ENCODE measurements at regions not wholly inside any gene's neighbourhood (a gene's known extent, or its start where the extent isn't known, plus 50 kb on each side); places are given as distances from the start of the nearest gene placed in this dataset.

DNA sequence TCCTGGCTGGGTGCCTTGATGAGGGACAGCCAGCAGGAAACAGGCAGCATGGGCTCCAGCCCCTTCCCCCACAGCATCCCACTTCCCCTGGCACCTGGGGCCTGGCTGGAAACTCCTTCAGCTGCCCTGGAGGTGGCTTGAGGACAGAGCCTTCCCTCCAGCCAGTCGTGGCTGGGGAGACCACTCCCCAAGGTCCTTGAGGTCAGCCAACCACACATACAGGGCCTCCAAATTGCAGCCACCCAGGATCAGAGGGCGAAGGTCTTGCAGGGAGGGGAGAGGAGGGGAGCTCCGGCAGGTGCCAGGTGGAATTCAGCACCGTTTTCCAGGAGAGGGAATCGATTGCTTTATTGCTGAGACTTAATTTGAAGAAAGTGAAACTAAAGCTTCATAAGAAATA, 280.4 kb downstream of the PBX3 start:
- TF ChIP-seq HDGF (IDR thresholded peaks at IDR 0.05) (no peak), ZFP30 (CRISPR knock-in tag; IDR thresholded peaks at IDR 0.05; ENCODE audit: borderline replicate concordance) (no peak), SRF (CRISPR knock-in tag; IDR thresholded peaks at IDR 0.05) (no peak), BACH1 (tag; IDR thresholded peaks at IDR 0.05) (no peak), EP300 (IDR thresholded peaks at IDR 0.05; ENCODE audit: low read length) (no peak), MYC (IDR thresholded peaks at IDR 0.05; ENCODE audit: low read depth, low read length) (no peak), MYC (CRISPR knock-in tag; IDR thresholded peaks at IDR 0.05; ENCODE audit: borderline replicate concordance, low read depth) (no peak), KDM4B (IDR thresholded peaks at IDR 0.05; ENCODE audit: borderline replicate concordance in 2 of 2, low read depth in 1 of 2) (no peak), ZFX (CRISPR knock-in tag; IDR thresholded peaks at IDR 0.05) (no peak)
- TF ChIP-seq, protein P1, sequence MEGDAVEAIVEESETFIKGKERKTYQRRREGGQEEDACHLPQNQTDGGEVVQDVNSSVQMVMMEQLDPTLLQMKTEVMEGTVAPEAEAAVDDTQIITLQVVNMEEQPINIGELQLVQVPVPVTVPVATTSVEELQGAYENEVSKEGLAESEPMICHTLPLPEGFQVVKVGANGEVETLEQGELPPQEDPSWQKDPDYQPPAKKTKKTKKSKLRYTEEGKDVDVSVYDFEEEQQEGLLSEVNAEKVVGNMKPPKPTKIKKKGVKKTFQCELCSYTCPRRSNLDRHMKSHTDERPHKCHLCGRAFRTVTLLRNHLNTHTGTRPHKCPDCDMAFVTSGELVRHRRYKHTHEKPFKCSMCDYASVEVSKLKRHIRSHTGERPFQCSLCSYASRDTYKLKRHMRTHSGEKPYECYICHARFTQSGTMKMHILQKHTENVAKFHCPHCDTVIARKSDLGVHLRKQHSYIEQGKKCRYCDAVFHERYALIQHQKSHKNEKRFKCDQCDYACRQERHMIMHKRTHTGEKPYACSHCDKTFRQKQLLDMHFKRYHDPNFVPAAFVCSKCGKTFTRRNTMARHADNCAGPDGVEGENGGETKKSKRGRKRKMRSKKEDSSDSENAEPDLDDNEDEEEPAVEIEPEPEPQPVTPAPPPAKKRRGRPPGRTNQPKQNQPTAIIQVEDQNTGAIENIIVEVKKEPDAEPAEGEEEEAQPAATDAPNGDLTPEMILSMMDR (IDR thresholded peaks at IDR 0.05 in 2 of 3, conservative IDR thresholded peaks at IDR 0.05 in 1 of 3; ENCODE audit: insufficient read depth in 2 of 3, low read depth in 1 of 3, low read length in 3 of 3): no peak

Measured in K562 (cell line).